Colonic mucosa (tissue), 4 donors: ENCODE measurements at regions not wholly inside any gene's neighbourhood (a gene's known extent, or its start where the extent isn't known, plus 50 kb on each side); places are given as distances from the start of the nearest gene placed in this dataset.
"Not testable (repeated sequence)": the region's sequence is repeated elsewhere in the genome, so short reads cannot be mapped to it uniquely, and the experiment has no call there.

Experiments
- DNase-seq: peaks from one replicate; pipeline ENCODE4 v3.0.0-alpha.2; 2020
- H3K27ac ChIP-seq: fragments of 200-600 bp; one replicate; pipeline ENCODE4 v1.8.0; 2021
- H3K27me3 ChIP-seq: fragments of 200-600 bp; one replicate; pipeline ENCODE4 v1.8.0; 2021
- H3K36me3 ChIP-seq: fragments of 200-600 bp; one replicate; pipeline ENCODE4 v1.8.0; 2021
- H3K4me1 ChIP-seq: fragments of 200-600 bp; one replicate; pipeline ENCODE4 v1.8.0; 2021; ENCODE audit warnings: mild to moderate bottlenecking
- H3K4me3 ChIP-seq: fragments of 200-600 bp; one replicate; pipeline ENCODE4 v1.8.0; 2021
- H3K9ac ChIP-seq, 2 donors: one replicate each; pipeline ENCODE4 v1.7.0; 2013; ENCODE audit warnings: control low read depth in 2 of 2, low read depth in 2 of 2, low read length in 2 of 2
- H3K9me3 ChIP-seq: fragments of 200-600 bp; one replicate; pipeline ENCODE4 v1.8.0; 2021
- intact Hi-C: fragments of 100-400 bp; cut with DNase I; formaldehyde crosslinking; loops from one replicate; pipeline ENCODE4 v1.14.1; 2022
- TF ChIP-seq, protein P1 (sequence below): fragments of 200-600 bp; IDR thresholded peaks from one replicate; pipeline ENCODE4 v1.8.0; 2022; ENCODE audit warnings: antibody characterized with exemption, mild to moderate bottlenecking
- donor health status: healthy.
- donor health status: DM: no; HTN: no; CAD: no.
- donor health status: DM: no; HTN: no; CAD: no.

DNA sequence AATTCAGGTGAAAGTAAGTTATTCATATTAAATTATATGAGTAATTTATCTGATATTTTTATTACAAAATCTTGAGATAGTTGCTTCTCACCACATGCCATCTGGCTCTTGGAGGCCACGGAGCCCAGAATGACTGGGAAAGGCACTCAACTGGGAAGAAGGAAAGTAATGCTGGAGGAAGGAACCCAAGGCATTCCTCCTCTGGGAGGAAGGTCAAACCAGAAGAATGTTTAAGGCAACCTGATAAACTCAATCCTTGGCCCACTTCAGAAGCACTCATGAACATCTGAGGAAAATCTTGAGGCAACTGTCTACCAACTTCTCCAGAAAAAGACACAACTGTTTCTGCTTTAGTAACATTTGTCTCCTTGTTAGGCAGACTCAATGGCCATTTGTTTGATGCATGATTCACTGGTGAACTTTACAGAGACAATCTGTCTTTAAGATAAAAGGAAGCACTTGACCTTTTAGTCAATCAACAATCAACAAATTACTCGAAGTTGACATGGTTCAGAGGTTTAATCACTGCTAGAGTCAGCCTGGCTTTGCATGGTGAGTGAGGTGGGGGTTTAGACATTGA lies 261.4 kb upstream of the MME start:
- Histone ChIP-seq H3K36me3 (no peaks in the 10 kb centered on the region), H3K9me3 (no peaks in the 10 kb centered on the region), H3K4me1 (no peaks in the 10 kb centered on the region), H3K27ac (no peak overlapping the region), H3K9ac (no peak overlapping the region), H3K4me3 (no peak overlapping the region), H3K27me3 (no peaks in the 10 kb centered on the region)
- TF ChIP-seq, protein P1, sequence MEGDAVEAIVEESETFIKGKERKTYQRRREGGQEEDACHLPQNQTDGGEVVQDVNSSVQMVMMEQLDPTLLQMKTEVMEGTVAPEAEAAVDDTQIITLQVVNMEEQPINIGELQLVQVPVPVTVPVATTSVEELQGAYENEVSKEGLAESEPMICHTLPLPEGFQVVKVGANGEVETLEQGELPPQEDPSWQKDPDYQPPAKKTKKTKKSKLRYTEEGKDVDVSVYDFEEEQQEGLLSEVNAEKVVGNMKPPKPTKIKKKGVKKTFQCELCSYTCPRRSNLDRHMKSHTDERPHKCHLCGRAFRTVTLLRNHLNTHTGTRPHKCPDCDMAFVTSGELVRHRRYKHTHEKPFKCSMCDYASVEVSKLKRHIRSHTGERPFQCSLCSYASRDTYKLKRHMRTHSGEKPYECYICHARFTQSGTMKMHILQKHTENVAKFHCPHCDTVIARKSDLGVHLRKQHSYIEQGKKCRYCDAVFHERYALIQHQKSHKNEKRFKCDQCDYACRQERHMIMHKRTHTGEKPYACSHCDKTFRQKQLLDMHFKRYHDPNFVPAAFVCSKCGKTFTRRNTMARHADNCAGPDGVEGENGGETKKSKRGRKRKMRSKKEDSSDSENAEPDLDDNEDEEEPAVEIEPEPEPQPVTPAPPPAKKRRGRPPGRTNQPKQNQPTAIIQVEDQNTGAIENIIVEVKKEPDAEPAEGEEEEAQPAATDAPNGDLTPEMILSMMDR: no peak
- intact Hi-C loops: no loop called here
- DNase-seq: no peak

DNA sequence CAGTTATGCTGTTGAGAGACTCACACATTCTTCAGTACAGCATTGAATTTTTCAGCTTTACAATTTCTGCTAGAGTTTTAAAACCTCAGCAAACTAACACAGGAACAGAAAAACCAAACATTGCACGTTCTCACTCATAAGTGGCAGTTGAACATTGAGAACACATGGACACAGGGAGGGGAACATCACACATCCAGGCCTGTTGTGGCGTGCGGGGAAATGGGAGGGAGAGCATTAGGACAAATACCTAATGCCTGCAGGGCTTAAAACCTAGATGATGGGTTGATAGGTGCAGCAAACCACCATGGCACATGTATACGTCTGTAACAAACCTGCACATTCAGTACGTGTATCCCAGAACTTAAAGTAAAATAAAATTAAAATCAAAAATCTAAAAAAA lies 270.1 kb upstream of the MME start:
- intact Hi-C loops, H3K4me3 ChIP-seq, H3K9me3 ChIP-seq, DNase-seq, H3K27ac ChIP-seq, H3K4me1 ChIP-seq, H3K36me3 ChIP-seq, H3K9ac ChIP-seq, H3K27me3 ChIP-seq: not testable (repeated sequence)

DNA sequence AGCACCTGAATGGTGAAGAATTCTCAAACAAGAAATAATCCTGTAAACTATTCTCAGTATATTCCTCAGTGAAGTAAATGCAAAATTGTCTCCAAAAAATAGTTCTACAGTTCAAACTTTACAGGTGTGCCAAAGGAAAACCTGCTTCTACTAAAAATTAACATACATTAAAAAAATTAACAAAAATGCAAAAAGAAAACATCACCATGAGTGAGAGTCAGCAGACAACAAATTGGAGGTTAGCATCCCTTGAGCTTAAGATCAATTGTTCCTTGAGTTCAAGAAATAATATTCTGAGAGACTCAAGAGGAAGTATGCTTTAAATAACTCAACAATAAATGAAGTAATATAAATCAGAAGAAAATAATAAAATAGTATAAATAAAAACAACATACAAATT lies 278.4 kb upstream of the MME start:
- TF ChIP-seq, protein P1: no peak

DNA sequence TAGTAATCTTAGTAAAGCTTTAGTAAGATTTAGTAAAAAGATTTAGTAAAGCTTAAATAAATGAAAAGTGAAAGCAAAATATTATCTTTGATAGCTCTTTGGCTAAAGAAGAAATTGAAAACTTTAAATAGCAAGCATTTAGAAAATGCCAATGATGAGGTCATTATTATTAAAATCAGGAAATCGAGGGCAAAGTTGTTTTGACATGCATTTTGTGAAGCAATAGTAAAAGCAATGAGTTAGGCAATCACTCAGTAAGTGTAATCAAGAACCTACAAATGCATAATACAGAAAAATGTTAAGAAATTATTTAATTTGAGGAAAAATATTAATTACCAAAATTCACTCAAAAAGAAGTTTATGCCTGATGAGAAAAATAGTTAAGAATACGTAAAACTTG lies 280.3 kb upstream of the MME start:
- H3K9me3 ChIP-seq: no peaks in the 10 kb centered on the region
- H3K27ac ChIP-seq: no peak overlapping the region
- DNase-seq: no peak
- intact Hi-C loops: no loop called here
- no peak overlapping the region for H3K9ac ChIP-seq
- no peaks in the 10 kb centered on the region for H3K27me3 ChIP-seq
- TF ChIP-seq, protein P1: no peak
- H3K4me3 ChIP-seq: no peak overlapping the region
- H3K4me1 ChIP-seq: no peaks in the 10 kb centered on the region
- H3K36me3 ChIP-seq: no peaks in the 10 kb centered on the region

More for the DNA sequence above, 278.4 kb upstream of the MME start:
- no peak overlapping the region for H3K27ac ChIP-seq
- no peaks in the 10 kb centered on the region for H3K36me3 ChIP-seq
- H3K4me1 ChIP-seq: no peaks in the 10 kb centered on the region
- H3K9me3 ChIP-seq: no peaks in the 10 kb centered on the region
- H3K9ac ChIP-seq: no peak overlapping the region
- H3K4me3 ChIP-seq: no peak overlapping the region
- intact Hi-C loops: no loop called here
- no peaks in the 10 kb centered on the region for H3K27me3 ChIP-seq
- DNase-seq: no peak

DNA sequence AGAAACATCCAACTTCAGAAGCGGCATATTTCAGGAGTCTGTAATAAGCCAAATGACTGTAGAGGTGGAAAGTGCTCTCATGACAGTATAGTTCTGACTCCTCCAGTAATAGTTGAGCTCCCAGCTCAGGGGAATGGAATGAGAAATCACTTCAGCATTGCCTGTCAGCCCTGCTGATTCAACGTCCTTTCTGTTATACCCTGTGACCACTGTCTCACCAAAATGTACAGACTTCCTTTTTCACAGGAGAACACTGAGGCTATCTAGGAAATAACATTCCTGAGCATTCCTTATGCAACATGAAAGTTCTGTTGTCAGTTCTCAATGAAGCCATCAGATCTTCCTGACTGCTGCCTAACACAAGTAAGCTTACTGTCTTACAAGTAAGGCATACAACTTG lies 284.5 kb upstream of the MME start:
- Histone ChIP-seq H3K27ac (no peak overlapping the region), H3K4me1 (no peaks in the 10 kb centered on the region), H3K27me3 (no peaks in the 10 kb centered on the region), H3K36me3 (no peaks in the 10 kb centered on the region), H3K4me3 (no peak overlapping the region), H3K9ac (no peak overlapping the region), H3K9me3 (no peaks in the 10 kb centered on the region)
- no peak for DNase-seq
- TF ChIP-seq, protein P1: no peak
- intact Hi-C loops: no loop called here

DNA sequence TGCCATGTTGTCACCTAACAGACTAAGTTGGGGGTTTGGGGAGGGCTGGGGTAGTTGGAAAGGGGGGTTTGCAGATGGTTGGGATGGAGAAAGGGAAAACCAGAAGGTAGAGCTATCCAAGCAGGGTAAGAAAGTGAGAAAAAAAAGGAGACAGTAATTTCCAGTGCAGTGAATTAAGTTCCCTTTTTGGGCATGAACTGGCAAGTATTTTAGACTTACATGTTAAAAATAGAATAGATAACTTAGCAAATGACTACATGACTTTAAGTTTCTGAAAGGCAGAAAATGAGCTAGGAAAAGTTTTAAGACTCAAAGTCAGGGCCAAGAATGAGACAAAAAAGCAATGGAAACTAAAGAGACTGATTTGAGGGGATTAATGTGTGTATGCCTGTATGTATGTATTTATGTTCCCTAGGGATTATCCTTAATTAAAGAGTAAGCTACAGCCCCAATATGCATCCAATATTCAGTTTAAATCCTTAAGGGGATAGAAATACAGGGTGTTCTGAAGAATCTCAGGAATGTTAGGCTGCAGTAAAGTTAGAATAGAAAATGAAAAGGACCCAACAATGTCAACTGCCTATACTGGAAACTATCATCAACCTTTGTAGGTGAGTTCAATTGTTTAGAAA lies 285.2 kb upstream of the MME start:
- H3K27me3 ChIP-seq: no peaks in the 10 kb centered on the region
- H3K9ac ChIP-seq: no peak overlapping the region
- intact Hi-C loops: no loop called here
- no peak overlapping the region for H3K4me3 ChIP-seq
- no peaks in the 10 kb centered on the region for H3K36me3 ChIP-seq
- DNase-seq: no peak
- TF ChIP-seq, protein P1: no peak
- no peaks in the 10 kb centered on the region for H3K4me1 ChIP-seq
- no peak overlapping the region for H3K27ac ChIP-seq
- no peaks in the 10 kb centered on the region for H3K9me3 ChIP-seq
